Stimulated activated CD4-positive, alpha-beta T cell treated with anti-CD3 and anti-CD28 coated beads, Interleukin-4, amount 100 ng/mL, for 1 hour (primary cell): ENCODE measurements at regions not wholly inside any gene's neighbourhood (a gene's known extent, or its start where the extent isn't known, plus 50 kb on each side); places are given as distances from the start of the nearest gene placed in this dataset.

ENCODE experiments used
- DNase-seq: peaks from one replicate; pipeline ENCODE4 v3.0.0-alpha.2; 2020

GRCh38 chr6:138550346-138550767, 51.1 kb upstream of the NHSL1 start:
- DNase-seq, result no peak

GRCh38 chr6:138554146-138554545, 54.9 kb upstream of the NHSL1 start:
- DNase-seq, result no peak

GRCh38 chr6:138555421-138555988, 56.2 kb upstream of the NHSL1 start:
- DNase-seq, result no peak

GRCh38 chr6:138557147-138557546, 57.9 kb upstream of the NHSL1 start:
- DNase-seq, result no peak

- no peak for DNase-seq
Observed at GRCh38 chr6:138559143-138559542, 59.8 kb upstream of the NHSL1 start.

- no peak for DNase-seq
Observed at GRCh38 chr6:138560130-138560860, 61.0 kb upstream of the NHSL1 start.

- no peak for DNase-seq
Observed at GRCh38 chr6:138562691-138563090, 63.4 kb upstream of the NHSL1 start.

GRCh38 chr6:138563231-138563630, 63.9 kb upstream of the NHSL1 start:
- no peak for DNase-seq

- no peak for DNase-seq
Observed at GRCh38 chr6:138563650-138564049, 64.4 kb upstream of the NHSL1 start.

- DNase-seq, result no peak
Observed at GRCh38 chr6:138564170-138564721, 65.0 kb upstream of the NHSL1 start.

- DNase-seq, result no peak
Observed at GRCh38 chr6:138567052-138567451, 67.8 kb upstream of the NHSL1 start.

- DNase-seq, result no peak
Observed at GRCh38 chr6:138568997-138569396, 69.7 kb upstream of the NHSL1 start.

GRCh38 chr6:138569554-138569953, 70.3 kb upstream of the NHSL1 start:
- no peak for DNase-seq

GRCh38 chr6:138569970-138570724, 70.9 kb upstream of the NHSL1 start:
- no peak for DNase-seq

- no peak for DNase-seq
Observed at GRCh38 chr6:138570725-138571029, 71.4 kb upstream of the NHSL1 start.

GRCh38 chr6:138571181-138571580, 71.9 kb upstream of the NHSL1 start:
- no peak for DNase-seq

- DNase-seq, result no peak
Observed at GRCh38 chr6:138571585-138572166, 72.4 kb upstream of the NHSL1 start.

- no peak for DNase-seq
Observed at GRCh38 chr6:138572167-138572875, 73.0 kb upstream of the NHSL1 start.

GRCh38 chr6:138572885-138573284, 73.6 kb upstream of the NHSL1 start:
- DNase-seq, result no peak

- no peak for DNase-seq
Observed at GRCh38 chr6:138575257-138575656, 76.0 kb upstream of the NHSL1 start.

- no peak for DNase-seq
Observed at GRCh38 chr6:138576313-138576712, 77.0 kb upstream of the NHSL1 start.

GRCh38 chr6:138577151-138577915, 78.0 kb upstream of the NHSL1 start:
- DNase-seq, result no peak
